ENCODE measurements at regions not wholly inside any gene's neighbourhood (a gene's known extent, or its start where the extent isn't known, plus 50 kb on each side); places are given as distances from the start of the nearest gene placed in this dataset.

GRCh38 chr9:30160570-30160969 lies 2223.9 kb upstream of the ACO1 start:
- no peak for TF ChIP-seq CTCF (IDR thresholded peaks at IDR 0.05; ENCODE audit: low read depth, low read length)
- no peak overlapping the region for H3K4me3 ChIP-seq (ENCODE audit: low read depth, low read length)

GRCh38 chr9:30172206-30172605 lies 2212.2 kb upstream of the ACO1 start:
- no peak for TF ChIP-seq CTCF (IDR thresholded peaks at IDR 0.05; ENCODE audit: low read depth, low read length)

GRCh38 chr9:30178610-30179009 lies 2205.8 kb upstream of the ACO1 start:
- H3K4me3 ChIP-seq (ENCODE audit: low read depth, low read length): no peak overlapping the region
- TF ChIP-seq CTCF (IDR thresholded peaks at IDR 0.05; ENCODE audit: low read depth, low read length): no peak

More at GRCh38 chr9:30172206-30172605, 2212.2 kb upstream of the ACO1 start:
- no peak overlapping the region for H3K4me3 ChIP-seq (ENCODE audit: low read depth, low read length)

GRCh38 chr9:30193421-30193820 lies 2191.0 kb upstream of the ACO1 start:
- H3K4me3 ChIP-seq (ENCODE audit: low read depth, low read length): no peak overlapping the region
- no peak for TF ChIP-seq CTCF (IDR thresholded peaks at IDR 0.05; ENCODE audit: low read depth, low read length)

- no peak for TF ChIP-seq CTCF (IDR thresholded peaks at IDR 0.05; ENCODE audit: low read depth, low read length)
- no peak overlapping the region for H3K4me3 ChIP-seq (ENCODE audit: low read depth, low read length)
These were observed 2187.5 kb upstream of the ACO1 start for GRCh38 chr9:30196941-30197340.

GRCh38 chr9:30197453-30197852 lies 2187.0 kb upstream of the ACO1 start:
- H3K4me3 ChIP-seq (ENCODE audit: low read depth, low read length): no peak overlapping the region
- TF ChIP-seq CTCF (IDR thresholded peaks at IDR 0.05; ENCODE audit: low read depth, low read length): no peak

DNA sequence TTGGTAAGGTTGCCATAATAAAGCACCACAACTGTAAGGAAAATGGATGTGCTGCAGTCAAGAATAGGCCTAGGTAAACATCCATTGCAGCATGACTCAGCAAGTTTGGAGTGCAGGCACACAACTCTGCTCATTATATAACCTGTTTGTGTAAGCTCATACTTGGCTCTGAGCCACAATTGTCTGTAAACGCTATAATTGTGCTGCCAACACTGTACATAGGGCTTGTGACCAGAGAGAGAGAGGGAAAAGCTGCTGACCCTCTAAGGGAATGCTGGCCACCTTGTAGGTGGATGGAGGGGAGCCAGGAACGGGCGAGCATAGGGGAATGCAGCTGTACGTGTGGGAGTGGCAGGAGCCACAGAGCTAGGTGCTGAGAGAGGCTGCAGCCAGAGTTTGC lies 2186.5 kb upstream of the ACO1 start:
- no peak for TF ChIP-seq CTCF (IDR thresholded peaks at IDR 0.05; ENCODE audit: low read depth, low read length)
- no peak overlapping the region for H3K4me3 ChIP-seq (ENCODE audit: low read depth, low read length)

Measured in WI38 (cell line).